Right lobe of liver (tissue), 6 donors: ENCODE measurements at regions not wholly inside any gene's neighbourhood (a gene's known extent, or its start where the extent isn't known, plus 50 kb on each side); places are given as distances from the start of the nearest gene placed in this dataset.
A peak's percentile ranks its signal among the peaks of the same experiment; 100 is the strongest.

ENCODE experiments used
- ATAC-seq, 4 donors: fragments of 200-7000 bp; cut with Tn5 transposase; one replicate each; pipeline ENCODE4 v1.9.1; 2020; ENCODE audit warnings: mild to moderate bottlenecking in 4 of 4, moderate library complexity in 4 of 4
- DNase-seq, 3 donors: peaks; one replicate each; pipeline ENCODE4 v3.0.0-alpha.2; 2020
- H3K27ac ChIP-seq, 3 donors: fragments of 200-600 bp; one replicate each; pipeline ENCODE4 v1.8.0; 2022
- H3K27me3 ChIP-seq, 2 donors: fragments of 200-600 bp; one replicate each; pipeline ENCODE4 v1.8.0; 2022
- H3K36me3 ChIP-seq, 4 donors: fragments of 200-600 bp; sonication (generic) in 1 of 4; one replicate each; pipeline versions ENCODE4 v1.5.1 to v1.8.0; 2017 to 2022; ENCODE audit warnings: control low read depth in 1 of 4
- H3K4me1 ChIP-seq, 4 donors: fragments of 200-600 bp; sonication (generic) in 1 of 4; one replicate each; pipeline versions ENCODE4 v1.5.1 to v1.8.0; 2017 to 2022; ENCODE audit warnings: control low read depth in 1 of 4
- H3K4me3 ChIP-seq, 3 donors: fragments of 200-600 bp; one replicate each; pipeline ENCODE4 v1.8.0; 2022
- H3K9me3 ChIP-seq, 4 donors: fragments of 200-600 bp; sonication (generic) in 1 of 4; one replicate each; pipeline versions ENCODE4 v1.5.1 to v1.8.0; 2017 to 2022; ENCODE audit warnings: control low read depth in 1 of 4
- POLR2A ChIP-seq: fragments of 450-650 bp; IDR thresholded peaks from one replicate; pipeline ENCODE4 v1.6.1; 2017; ENCODE audit warnings: antibody characterized with exemption, mild to moderate bottlenecking
- WGBS: methylation state at CpG from one replicate; pipeline ENCODE4 v1.1.6; 2018; ENCODE audit warnings: low coverage, low lambda C conversion rate; ENCODE audit not compliant: insufficient coverage; ENCODE audit errors: missing lambda C conversion rate; 5-methylcytosine and 5-hydroxymethylcytosine counted together
- intact Hi-C, 2 donors: fragments of 100-400 bp; cut with DNase I; formaldehyde crosslinking; loops; one replicate each; pipeline versions ENCODE4 v1.11.2 to v1.14.1; 2022
- TF ChIP-seq, protein P1 (sequence below), 4 donors: fragments of 200-600 bp in 3 of 4; fragments of 450-650 bp in 1 of 4; IDR thresholded peaks; one replicate each; pipeline versions ENCODE4 v1.5.1 to v1.8.0; 2016 to 2022; ENCODE audit warnings: antibody characterized with exemption in 4 of 4, mild to moderate bottlenecking in 2 of 4
- donor health status: DM: no; HTN: yes; CAD: no.
- donor health status: DM: no; HTN: no; CAD: no.
- donor health status: DM: no; HTN: no; CAD: no.
- donor health status: DM: no; HTN: yes; CAD: no.
- donor health status: DM: no; HTN: yes; CAD: no.

DNA sequence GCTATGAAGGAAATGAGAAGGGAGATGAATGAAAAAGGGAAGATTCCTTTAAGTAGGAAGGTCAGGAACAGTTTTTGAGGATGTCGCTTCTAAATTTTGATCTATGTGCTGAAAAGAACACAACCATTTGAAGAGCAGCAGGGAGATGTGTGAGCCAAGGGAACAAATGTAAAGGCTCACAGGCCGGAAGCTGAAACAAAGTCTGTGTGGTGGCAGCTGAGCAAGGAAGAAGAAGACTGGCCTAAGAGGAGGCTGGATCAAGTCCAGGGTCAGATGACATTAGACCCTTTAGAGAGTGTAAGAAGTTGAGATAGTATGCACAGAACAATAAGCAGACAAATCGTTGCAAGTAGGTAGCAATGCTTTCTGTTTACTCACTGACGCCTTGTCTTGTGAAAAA lies 1631.4 kb upstream of the TENM4 start:
- intact Hi-C loops = no loop called here
- DNase-seq = no peak
- ATAC-seq = peak; percentile 33 to 59 (median 38)
- Histone ChIP-seq H3K36me3 (no peaks in the 10 kb centered on the region), H3K9me3 (no peaks in the 10 kb centered on the region), H3K27ac (no peak overlapping the region), H3K4me3 (no peak overlapping the region), H3K4me1 (no peaks in the 10 kb centered on the region), H3K27me3 (no peaks in the 10 kb centered on the region)
- 36% methylated on average over 4 of the region's 4 CpGs for WGBS
- TF ChIP-seq, protein P1, sequence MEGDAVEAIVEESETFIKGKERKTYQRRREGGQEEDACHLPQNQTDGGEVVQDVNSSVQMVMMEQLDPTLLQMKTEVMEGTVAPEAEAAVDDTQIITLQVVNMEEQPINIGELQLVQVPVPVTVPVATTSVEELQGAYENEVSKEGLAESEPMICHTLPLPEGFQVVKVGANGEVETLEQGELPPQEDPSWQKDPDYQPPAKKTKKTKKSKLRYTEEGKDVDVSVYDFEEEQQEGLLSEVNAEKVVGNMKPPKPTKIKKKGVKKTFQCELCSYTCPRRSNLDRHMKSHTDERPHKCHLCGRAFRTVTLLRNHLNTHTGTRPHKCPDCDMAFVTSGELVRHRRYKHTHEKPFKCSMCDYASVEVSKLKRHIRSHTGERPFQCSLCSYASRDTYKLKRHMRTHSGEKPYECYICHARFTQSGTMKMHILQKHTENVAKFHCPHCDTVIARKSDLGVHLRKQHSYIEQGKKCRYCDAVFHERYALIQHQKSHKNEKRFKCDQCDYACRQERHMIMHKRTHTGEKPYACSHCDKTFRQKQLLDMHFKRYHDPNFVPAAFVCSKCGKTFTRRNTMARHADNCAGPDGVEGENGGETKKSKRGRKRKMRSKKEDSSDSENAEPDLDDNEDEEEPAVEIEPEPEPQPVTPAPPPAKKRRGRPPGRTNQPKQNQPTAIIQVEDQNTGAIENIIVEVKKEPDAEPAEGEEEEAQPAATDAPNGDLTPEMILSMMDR (IDR thresholded peaks at IDR 0.05) = no peak
- no peak for TF ChIP-seq POLR2A

DNA sequence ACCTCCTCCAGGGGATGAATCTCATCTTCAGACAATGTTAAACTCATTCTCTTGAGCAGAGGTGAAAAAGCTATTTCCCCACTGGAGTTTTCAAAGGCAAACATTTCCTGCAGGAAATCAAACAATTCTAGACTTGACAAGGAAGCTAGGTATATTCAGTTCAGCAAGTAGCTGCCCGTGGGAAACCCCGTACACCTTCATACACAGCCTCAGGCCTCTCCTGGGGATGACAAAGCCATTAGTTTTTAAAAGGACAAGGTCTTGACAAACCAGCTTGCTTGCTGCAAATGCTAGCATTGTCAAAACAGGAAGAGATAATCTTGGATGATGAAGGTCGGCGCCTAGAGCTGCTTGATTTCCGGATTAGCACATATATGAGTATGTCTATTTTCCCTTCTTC lies 1630.8 kb upstream of the TENM4 start:
- TF ChIP-seq, protein P1 (IDR thresholded peaks at IDR 0.05) = no peak
- TF ChIP-seq POLR2A = no peak
- intact Hi-C loops = no loop called here
- DNase-seq = no peak
- no peaks in the 10 kb centered on the region for H3K9me3 ChIP-seq
- no peak overlapping the region for H3K27ac ChIP-seq
- no peak overlapping the region for H3K4me3 ChIP-seq
- H3K27me3 ChIP-seq = no peaks in the 10 kb centered on the region
- H3K4me1 ChIP-seq = no peaks in the 10 kb centered on the region
- H3K36me3 ChIP-seq = no peaks in the 10 kb centered on the region
- no peak for ATAC-seq
- 50% methylated on average over 5 of the region's 5 CpGs for WGBS

- Histone ChIP-seq H3K27ac (no peak overlapping the region), H3K36me3 (no peaks in the 10 kb centered on the region), H3K4me3 (no peak overlapping the region), H3K9me3 (no peaks in the 10 kb centered on the region), H3K27me3 (no peaks in the 10 kb centered on the region), H3K4me1 (no peaks in the 10 kb centered on the region)
- no peak for TF ChIP-seq POLR2A
- TF ChIP-seq, protein P1 (IDR thresholded peaks at IDR 0.05) = no peak
- DNase-seq = no peak
- 2% methylated on average over 4 of the region's 4 CpGs for WGBS
- intact Hi-C loops = no loop called here
- ATAC-seq = peak in 3 of 4 donors; percentile 42 to 63 (median 44)
Measured at GRCh38 chr11:81070948-81071347, 1630.1 kb upstream of the TENM4 start.

DNA sequence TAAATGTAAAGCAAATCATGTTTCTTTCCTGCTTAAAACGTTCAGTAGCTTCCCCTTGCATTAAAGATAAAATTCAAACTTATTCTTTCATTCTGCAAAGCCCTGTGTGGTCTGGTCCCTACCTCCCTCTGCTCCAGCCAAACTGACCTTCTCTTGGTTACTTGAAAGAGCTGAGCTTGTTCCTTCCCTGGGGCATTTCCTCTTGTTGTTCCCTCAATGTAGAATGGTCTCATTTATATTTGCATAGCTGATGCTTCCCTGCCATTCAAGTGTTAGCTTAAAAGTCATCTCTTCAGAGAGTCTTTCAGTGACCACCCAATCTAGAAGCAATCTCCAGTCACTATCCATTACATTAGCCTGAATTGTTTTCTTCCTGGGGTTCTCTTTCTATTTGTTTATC lies 1618.5 kb upstream of the TENM4 start:
- TF ChIP-seq, protein P1 (IDR thresholded peaks at IDR 0.05) = no peak
- TF ChIP-seq POLR2A = no peak
- no peaks in the 10 kb centered on the region for H3K27me3 ChIP-seq
- no peaks in the 10 kb centered on the region for H3K4me1 ChIP-seq
- ATAC-seq (no peak), DNase-seq (no peak)
- no peak overlapping the region for H3K4me3 ChIP-seq
- H3K36me3 ChIP-seq = no peaks in the 10 kb centered on the region
- intact Hi-C loops = no loop called here
- H3K9me3 ChIP-seq = no peaks in the 10 kb centered on the region
- WGBS = 0% methylated on average over 1 of the region's 1 CpG
- no peak overlapping the region for H3K27ac ChIP-seq
